Aorta (tissue), 5 donors: ENCODE measurements at regions not wholly inside any gene's neighbourhood (a gene's known extent, or its start where the extent isn't known, plus 50 kb on each side); places are given as distances from the start of the nearest gene placed in this dataset.

Source experiments
- ATAC-seq: fragments of 200-7000 bp; cut with Tn5 transposase; one replicate; pipeline ENCODE4 v1.9.1; 2022; ENCODE audit warnings: moderate library complexity; ENCODE audit not compliant: low FRiP score
- DNase-seq, 2 donors: peaks; one replicate each; pipeline ENCODE4 v3.0.0-alpha.2; 2020
- H3K27ac ChIP-seq, 2 donors: one replicate each; pipeline ENCODE4 v1.5.1; 2013; ENCODE audit warnings: low read length in 2 of 2, mild to moderate bottlenecking in 2 of 2, moderate library complexity in 2 of 2, control low read depth in 1 of 2, inconsistent platforms in 1 of 2, low read depth in 1 of 2
- H3K27me3 ChIP-seq, 2 donors: one replicate each; pipeline ENCODE4 v1.6.1; 2013; ENCODE audit warnings: control low read depth in 1 of 2, low read length in 1 of 2, mild to moderate bottlenecking in 1 of 2, moderate library complexity in 1 of 2; ENCODE audit not compliant: insufficient read depth in 2 of 2, control insufficient read depth in 1 of 2
- H3K36me3 ChIP-seq, 2 donors: one replicate each; pipeline ENCODE4 v1.6.1; 2013; ENCODE audit warnings: control low read depth in 1 of 2, low read length in 1 of 2, mild to moderate bottlenecking in 1 of 2; ENCODE audit not compliant: insufficient read depth in 2 of 2, control insufficient read depth in 1 of 2
- H3K4me1 ChIP-seq, 2 donors: one replicate each; pipeline ENCODE4 v1.6.1; 2013; ENCODE audit warnings: low read length in 2 of 2, control low read depth in 1 of 2, mild to moderate bottlenecking in 1 of 2, moderate library complexity in 1 of 2; ENCODE audit not compliant: insufficient read depth in 2 of 2, control insufficient read depth in 1 of 2
- H3K4me3 ChIP-seq, 2 donors: one replicate each; pipeline ENCODE4 v1.5.1; 2013; ENCODE audit warnings: low read length in 2 of 2, control low read depth in 1 of 2, mild to moderate bottlenecking in 1 of 2
- H3K9me3 ChIP-seq: one replicate; pipeline ENCODE4 v1.6.1; 2013; ENCODE audit warnings: mild to moderate bottlenecking, low read length; ENCODE audit not compliant: control insufficient read depth
- WGBS, 2 donors: extraction: QIAGEN DNeasy Blood & Tissue Kit; methylation state at CpG; one replicate each; pipeline ENCODE4 v1.1.7; 2013; 5-methylcytosine and 5-hydroxymethylcytosine counted together
- intact Hi-C, 2 donors: fragments of 100-400 bp; cut with DNase I; formaldehyde crosslinking; loops; one replicate each; pipeline versions ENCODE4 v1.14.2 to v1.15.0; 2022
- donor health status: healthy with polysubstance abuse.
- donor health status: Bipolar disorder and iron deficiency.
- donor health status: DM: no; HTN: no; CAD: no.
- donor health status: DM: no; HTN: no; CAD: no.
- donor health status: DM: yes; HTN: yes; CAD: no.

DNA sequence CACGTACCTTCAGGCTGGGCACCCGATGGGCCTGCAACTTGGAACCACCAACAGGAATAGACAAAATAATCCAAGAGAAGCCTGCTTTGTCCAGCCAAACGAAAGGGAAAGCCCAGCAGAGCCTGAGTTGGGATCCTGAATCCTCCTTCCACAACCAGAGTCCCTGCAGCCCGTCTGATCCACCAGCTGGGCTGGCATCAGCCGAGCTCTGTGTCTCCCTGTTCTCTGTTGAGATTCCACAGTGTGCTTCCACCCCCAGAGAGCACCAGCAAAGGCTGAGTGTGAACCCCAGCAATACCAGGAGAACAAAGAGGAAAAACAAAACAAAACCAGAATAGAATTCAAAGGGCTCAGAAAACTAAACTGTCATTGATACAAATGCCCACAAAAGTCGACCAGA is 68.8 kb upstream of the PRNP start:
- no peak overlapping the region for H3K27ac ChIP-seq
- intact Hi-C loops = no loop called here
- H3K4me1 ChIP-seq = no peaks in the 10 kb centered on the region
- no peaks in the 10 kb centered on the region for H3K36me3 ChIP-seq
- WGBS, 2 donors = 81 to 84% methylated on average over 6 of the region's 6 CpGs
- ATAC-seq = no peak
- H3K27me3 ChIP-seq = no peaks in the 10 kb centered on the region
- no peaks in the 10 kb centered on the region for H3K9me3 ChIP-seq
- no peak overlapping the region for H3K4me3 ChIP-seq
- DNase-seq = no peak

DNA sequence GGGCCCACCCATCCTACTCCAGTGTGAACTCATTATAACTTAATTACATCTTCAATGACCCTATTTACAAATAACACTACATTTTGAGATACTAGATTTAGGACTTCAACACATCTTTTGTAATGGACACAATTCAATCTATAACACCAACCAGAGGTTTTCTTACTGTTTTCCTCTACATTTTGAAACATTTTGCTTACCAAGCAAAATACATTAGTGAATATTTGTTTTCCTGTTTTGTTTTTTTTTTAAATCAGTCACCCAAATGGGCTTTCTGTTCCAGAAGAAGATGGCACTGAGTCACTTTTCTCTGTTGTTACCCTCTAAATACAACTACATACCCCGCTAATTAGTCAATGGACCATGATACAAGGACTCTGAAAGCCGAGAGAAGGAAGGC is 69.2 kb upstream of the PRNP start:
- DNase-seq (no peak), ATAC-seq (no peak)
- Histone ChIP-seq H3K27me3 (no peaks in the 10 kb centered on the region), H3K4me1 (no peaks in the 10 kb centered on the region), H3K27ac (no peak overlapping the region), H3K36me3 (no peaks in the 10 kb centered on the region), H3K9me3 (no peaks in the 10 kb centered on the region), H3K4me3 (no peak overlapping the region)
- WGBS, 2 donors = 90 to 92% methylated on average over 2 of the region's 2 CpGs
- intact Hi-C loops = no loop called here

GRCh38 chr20:4613718-4614620 is 72.3 kb upstream of the PRNP start:
- no peaks in the 10 kb centered on the region for H3K36me3 ChIP-seq
- DNase-seq = peak in 1 of 2 donors; percentile 69
- H3K27ac ChIP-seq = no peak overlapping the region
- no peak for ATAC-seq
- no peaks in the 10 kb centered on the region for H3K4me1 ChIP-seq
- no peaks in the 10 kb centered on the region for H3K27me3 ChIP-seq
- H3K4me3 ChIP-seq = no peak overlapping the region
- intact Hi-C loops = no loop called here
- no peaks in the 10 kb centered on the region for H3K9me3 ChIP-seq
- WGBS, 2 donors = 62 to 67% methylated on average over 15 of the region's 15 CpGs

- ATAC-seq = no peak
Observed at GRCh38 chr20:4613184-4613583, 73.1 kb upstream of the PRNP start.

GRCh38 chr20:4610871-4611270 is 75.4 kb upstream of the PRNP start:
- Histone ChIP-seq H3K36me3 (no peaks in the 10 kb centered on the region), H3K27me3 (no peaks in the 10 kb centered on the region), H3K27ac (no peak overlapping the region), H3K4me1 (no peaks in the 10 kb centered on the region), H3K9me3 (no peaks in the 10 kb centered on the region), H3K4me3 (no peak overlapping the region)
- no peak for ATAC-seq
- DNase-seq = no peak
- intact Hi-C loops = no loop called here
- 93 to 96% methylated on average over 9 of the region's 9 CpGs for WGBS, 2 donors

More at GRCh38 chr20:4613184-4613583, 73.1 kb upstream of the PRNP start:
- Histone ChIP-seq H3K27me3 (no peaks in the 10 kb centered on the region), H3K9me3 (no peaks in the 10 kb centered on the region), H3K27ac (no peak overlapping the region), H3K36me3 (no peaks in the 10 kb centered on the region), H3K4me1 (no peaks in the 10 kb centered on the region), H3K4me3 (no peak overlapping the region)
- WGBS, 2 donors = 64 to 69% methylated on average over 6 of the region's 6 CpGs
- no peak for DNase-seq
- intact Hi-C loops = no loop called here

DNA sequence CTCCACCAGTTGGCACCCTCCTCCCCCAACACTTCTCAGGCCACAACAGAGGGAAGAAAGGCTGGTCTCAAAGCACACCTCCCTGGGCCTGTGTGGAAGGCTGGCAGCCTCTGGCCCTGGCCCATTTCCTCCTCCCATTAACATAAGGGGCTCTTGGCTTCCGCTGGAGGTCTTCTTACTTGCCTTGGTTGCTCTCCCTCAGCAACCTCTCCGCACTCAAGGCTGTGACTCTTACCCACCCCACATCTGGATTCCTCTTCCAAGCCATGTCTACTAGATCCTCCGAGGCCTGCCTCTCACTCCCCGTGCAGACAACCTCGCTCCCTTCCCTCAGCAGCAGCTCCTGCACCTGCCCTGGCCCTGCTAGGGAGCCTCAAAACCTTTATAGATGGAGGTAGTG is 76.7 kb upstream of the PRNP start:
- no peaks in the 10 kb centered on the region for H3K36me3 ChIP-seq
- no peaks in the 10 kb centered on the region for H3K4me1 ChIP-seq
- no peaks in the 10 kb centered on the region for H3K27me3 ChIP-seq
- 87 to 96% methylated on average over 5 of the region's 5 CpGs for WGBS, 2 donors
- no peak overlapping the region for H3K27ac ChIP-seq
- no peaks in the 10 kb centered on the region for H3K9me3 ChIP-seq
- ATAC-seq = no peak
- intact Hi-C loops = no loop called here
- H3K4me3 ChIP-seq = no peak overlapping the region
- DNase-seq = no peak

- 87 to 88% methylated on average over 6 of the region's 6 CpGs for WGBS, 2 donors
- no peak overlapping the region for H3K4me3 ChIP-seq
- no peak for DNase-seq
- H3K9me3 ChIP-seq = no peaks in the 10 kb centered on the region
- H3K4me1 ChIP-seq = no peaks in the 10 kb centered on the region
- intact Hi-C loops = no loop called here
- ATAC-seq = no peak
- H3K36me3 ChIP-seq = no peaks in the 10 kb centered on the region
- H3K27me3 ChIP-seq = no peaks in the 10 kb centered on the region
- H3K27ac ChIP-seq = no peak overlapping the region
Observed at GRCh38 chr20:4608861-4609260, 77.4 kb upstream of the PRNP start.

- DNase-seq (no peak), ATAC-seq (peak; percentile 73)
- H3K4me1 ChIP-seq = no peaks in the 10 kb centered on the region
- H3K36me3 ChIP-seq = no peaks in the 10 kb centered on the region
- 25 to 30% methylated on average over 13 of the region's 13 CpGs for WGBS, 2 donors
- intact Hi-C loops = loop anchor here (1.0 kb wide), 2 partner anchors 113 to 114 kb away; partner anchors contain the start of gene PRND (in 1 of the 2)
- H3K4me3 ChIP-seq = no peak overlapping the region
- no peaks in the 10 kb centered on the region for H3K27me3 ChIP-seq
- no peak overlapping the region for H3K27ac ChIP-seq
- no peaks in the 10 kb centered on the region for H3K9me3 ChIP-seq
Observed at GRCh38 chr20:4607287-4607713, 79.0 kb upstream of the PRNP start.

DNA sequence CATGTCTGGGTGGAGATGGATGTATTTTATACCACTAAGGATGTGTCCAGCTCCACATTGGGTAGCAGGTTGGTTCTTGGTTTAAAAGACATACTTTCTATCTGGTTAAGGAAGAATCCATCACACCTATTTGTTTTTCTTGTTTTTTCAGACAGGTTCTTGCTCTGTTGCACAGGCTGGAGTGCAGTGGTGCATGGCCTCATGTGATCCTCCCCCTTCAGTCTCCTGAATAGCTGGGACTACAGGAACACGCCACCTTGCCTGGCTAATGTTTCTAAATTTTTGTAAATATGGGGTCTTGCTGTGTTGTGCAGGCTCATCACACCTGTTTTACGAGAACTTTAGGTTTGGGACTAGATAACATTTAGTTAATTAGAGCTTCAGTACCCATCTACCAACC is 80.2 kb upstream of the PRNP start:
- Histone ChIP-seq H3K27ac (no peak overlapping the region), H3K9me3 (no peaks in the 10 kb centered on the region), H3K27me3 (no peaks in the 10 kb centered on the region), H3K36me3 (no peaks in the 10 kb centered on the region), H3K4me3 (no peak overlapping the region), H3K4me1 (peaks cover 0 to 2% of the 10 kb centered on the region in 2 donors)
- no peak for DNase-seq
- intact Hi-C loops = no loop called here
- no peak for ATAC-seq
- 82 to 87% methylated on average over 2 of the region's 2 CpGs for WGBS, 2 donors
